ENCODE measurements at regions not wholly inside any gene's neighbourhood (a gene's known extent, or its start where the extent isn't known, plus 50 kb on each side); places are given as distances from the start of the nearest gene placed in this dataset.

- DNase-seq: no peak
These were observed 49.8 kb upstream of the BLID start for GRCh38 chr11:122165607-122166371.

Data from activated CD4-positive, alpha-beta T cell treated with anti-CD3 and anti-CD28 coated beads, Interleukin-2, amount 50 U/mL, for 48 hours (primary cell).